Testis (tissue), 2 donors: ENCODE measurements at regions not wholly inside any gene's neighbourhood (a gene's known extent, or its start where the extent isn't known, plus 50 kb on each side); places are given as distances from the start of the nearest gene placed in this dataset.

ENCODE experiments used
- DNase-seq: peaks from one replicate; pipeline ENCODE4 v3.0.0-alpha.2; 2019
- H3K27ac ChIP-seq, 2 donors: fragments of 200-600 bp; sonication (generic); one replicate each; pipeline ENCODE4 v1.5.1; 2019
- H3K27me3 ChIP-seq: fragments of 200-600 bp; sonication (generic); one replicate; pipeline ENCODE4 v1.5.1; 2019
- H3K36me3 ChIP-seq: fragments of 200-600 bp; sonication (generic); one replicate; pipeline ENCODE4 v1.5.1; 2017; ENCODE audit warnings: low read depth; ENCODE audit errors: missing control alignments
- H3K4me1 ChIP-seq: fragments of 200-600 bp; sonication (generic); one replicate; pipeline ENCODE4 v1.5.1; 2019
- H3K4me3 ChIP-seq, 2 donors: fragments of 200-600 bp; sonication (generic); one replicate each; pipeline ENCODE4 v1.5.1; 2017 to 2019
- H3K9me3 ChIP-seq: fragments of 200-600 bp; sonication (generic); one replicate; pipeline ENCODE4 v1.5.1; 2017
- CTCF ChIP-seq, 3 experiments: fragments of 450-650 bp in 2 of 3; fragments of 200-600 bp in 1 of 3; sonication (generic) in 1 of 3; IDR thresholded peaks; one replicate each; pipeline ENCODE4 v1.5.1; 2016 to 2019; ENCODE audit warnings: antibody characterized with exemption in 3 of 3, mild to moderate bottlenecking in 2 of 3, moderate library complexity in 1 of 3
- POLR2A ChIP-seq: fragments of 450-650 bp; IDR thresholded peaks from one replicate; pipeline ENCODE4 v1.6.1; 2017; ENCODE audit warnings: antibody characterized with exemption, mild to moderate bottlenecking, moderate library complexity
- WGBS, 2 donors: methylation state at CpG; one replicate each; pipeline ENCODE4 v1.1.5; 2018; 5-methylcytosine and 5-hydroxymethylcytosine counted together
- intact Hi-C: fragments of 100-400 bp; cut with DNase I; formaldehyde crosslinking; loops from one replicate; pipeline ENCODE4 v1.15.1; 2023; ENCODE audit warnings: low total_unique reads

GRCh38 chr2:67725731-67726130, 328.6 kb downstream of the ETAA1 start:
- intact Hi-C loops: no loop called here
- DNase-seq: no peak

GRCh38 chr2:67726416-67726815, 329.3 kb downstream of the ETAA1 start:
- no peak for DNase-seq
- WGBS, 2 donors: 86 to 89% methylated on average over 4 of the region's 4 CpGs
- no peak for TF ChIP-seq POLR2A
- no peak for TF ChIP-seq CTCF (IDR thresholded peaks at IDR 0.05)
- Histone ChIP-seq H3K27me3 (no peaks in the 10 kb centered on the region), H3K4me1 (no peaks in the 10 kb centered on the region), H3K36me3 (no peaks in the 10 kb centered on the region), H3K27ac (no peak overlapping the region), H3K9me3 (no peaks in the 10 kb centered on the region), H3K4me3 (no peak overlapping the region)
- intact Hi-C loops: no loop called here

More at GRCh38 chr2:67725731-67726130, 328.6 kb downstream of the ETAA1 start:
- no peak overlapping the region for H3K27ac ChIP-seq
- WGBS, 2 donors: 42 to 66% methylated on average over 1 of the region's 1 CpG
- no peak overlapping the region for H3K4me3 ChIP-seq
- no peaks in the 10 kb centered on the region for H3K36me3 ChIP-seq
- H3K4me1 ChIP-seq: no peaks in the 10 kb centered on the region
- H3K27me3 ChIP-seq: no peaks in the 10 kb centered on the region
- TF ChIP-seq CTCF (IDR thresholded peaks at IDR 0.05) (no peak), POLR2A (no peak)
- no peaks in the 10 kb centered on the region for H3K9me3 ChIP-seq

- H3K4me1 ChIP-seq: no peaks in the 10 kb centered on the region
- H3K27ac ChIP-seq: no peak overlapping the region
- no peaks in the 10 kb centered on the region for H3K27me3 ChIP-seq
- 88 to 90% methylated on average over 9 of the region's 9 CpGs for WGBS, 2 donors
- H3K9me3 ChIP-seq: no peaks in the 10 kb centered on the region
- H3K36me3 ChIP-seq: no peaks in the 10 kb centered on the region
- intact Hi-C loops: no loop called here
- no peak for DNase-seq
- no peak overlapping the region for H3K4me3 ChIP-seq
- TF ChIP-seq CTCF (IDR thresholded peaks at IDR 0.05): no peak
- TF ChIP-seq POLR2A: no peak
Observed at GRCh38 chr2:67727131-67727530, 330.0 kb downstream of the ETAA1 start.

- no peak overlapping the region for H3K27ac ChIP-seq
- intact Hi-C loops: no loop called here
- no peak for DNase-seq
Observed at GRCh38 chr2:67727623-67728022, 330.5 kb downstream of the ETAA1 start.

More at GRCh38 chr2:67727623-67728022, 330.5 kb downstream of the ETAA1 start:
- H3K27me3 ChIP-seq: no peaks in the 10 kb centered on the region
- H3K9me3 ChIP-seq: no peaks in the 10 kb centered on the region
- H3K4me1 ChIP-seq: no peaks in the 10 kb centered on the region
- no peaks in the 10 kb centered on the region for H3K36me3 ChIP-seq
- TF ChIP-seq CTCF (IDR thresholded peaks at IDR 0.05) (no peak), POLR2A (no peak)
- 73 to 74% methylated on average over 4 of the region's 4 CpGs for WGBS, 2 donors
- no peak overlapping the region for H3K4me3 ChIP-seq
